OCI-LY7 (cell line): ENCODE measurements at regions not wholly inside any gene's neighbourhood (a gene's known extent, or its start where the extent isn't known, plus 50 kb on each side); places are given as distances from the start of the nearest gene placed in this dataset.

Source experiments
- BruUV-seq: library from RNA; stranded (reverse); fragments of 400-500 nt; replicated peaks from 2 replicates; lab custom pipeline; 2021; lab: Mats Ljungman, UMichigan
- CTCF ChIA-PET: fragments of 300-600 bp; sonication (Branson Sonifier 250); formaldehyde crosslinking; loops from one replicate; lab custom pipeline; 2022; ENCODE audit warnings: antibody characterized with exemption; ENCODE audit not compliant: unreplicated experiment; lab: Charles Lee
- POLR2A ChIA-PET: fragments of 300-600 bp; sonication (Branson Sonifier 250); formaldehyde crosslinking; loops from one replicate; lab custom pipeline; 2022; ENCODE audit warnings: antibody characterized with exemption; lab: Charles Lee
- DNase-seq: peaks from one replicate; pipeline ENCODE4 v3.0.0-alpha.2; 2015; ENCODE audit warnings: low spot score
- H2AFZ ChIP-seq: fragments of 200-600 bp; sonication (generic), shearing (Covaris generic); 2 replicates; pipeline ENCODE4 v1.6.1; 2014; ENCODE audit warnings: mild to moderate bottlenecking, antibody characterized with exemption, low read length, moderate library complexity
- H3K27ac ChIP-seq: fragments of 200-600 bp; sonication (generic); 2 replicates; pipeline ENCODE4 v1.5.1; 2014; ENCODE audit warnings: mixed run types, low read depth, mild to moderate bottlenecking, moderate library complexity, low read length, inconsistent platforms; ENCODE audit not compliant: poor library complexity, severe bottlenecking
- H3K36me3 ChIP-seq: fragments of 200-600 bp; sonication (generic); 2 replicates; pipeline ENCODE4 v1.6.1; 2014; ENCODE audit warnings: mild to moderate bottlenecking, antibody characterized with exemption, low read length, moderate library complexity, mixed read lengths; ENCODE audit not compliant: insufficient read depth
- H3K4me1 ChIP-seq: fragments of 200-600 bp; sonication (generic); 2 replicates; pipeline ENCODE4 v1.5.1; 2014; ENCODE audit warnings: mild to moderate bottlenecking, low read length; ENCODE audit not compliant: insufficient read depth, poor library complexity, severe bottlenecking
- H3K4me2 ChIP-seq: fragments of 200-600 bp; sonication (generic); 2 replicates; pipeline ENCODE4 v1.6.1; 2014; ENCODE audit warnings: mild to moderate bottlenecking, low read length
- H3K4me3 ChIP-seq: fragments of 200-600 bp; sonication (generic); 2 replicates; pipeline ENCODE4 v1.5.1; 2014; ENCODE audit warnings: mild to moderate bottlenecking, low read depth, low read length; ENCODE audit not compliant: poor library complexity, severe bottlenecking
- H3K79me2 ChIP-seq: fragments of 200-600 bp; sonication (generic); 2 replicates; pipeline ENCODE4 v1.6.1; 2016; ENCODE audit warnings: low read depth, mild to moderate bottlenecking, low read length, moderate library complexity, mixed read lengths; ENCODE audit not compliant: insufficient read depth
- H3K9me2 ChIP-seq: fragments of 200-600 bp; sonication (generic); 2 replicates; pipeline ENCODE4 v1.6.1; 2016; ENCODE audit warnings: mild to moderate bottlenecking, low read length, mixed read lengths; ENCODE audit not compliant: insufficient read depth
- H3K9me3 ChIP-seq: fragments of 200-600 bp; sonication (generic); 2 replicates; pipeline ENCODE4 v1.6.1; 2014; ENCODE audit warnings: mild to moderate bottlenecking, mixed run types, low read length, mixed read lengths
- H4K20me1 ChIP-seq: fragments of 200-600 bp; sonication (generic); 2 replicates; pipeline ENCODE4 v1.6.1; 2014; ENCODE audit warnings: mild to moderate bottlenecking, antibody characterized with exemption, low read length, moderate library complexity, mixed read lengths; ENCODE audit not compliant: insufficient read depth
- EZH2phosphoT487 ChIP-seq: fragments of 200-600 bp; sonication (generic); IDR thresholded peaks from 2 replicates; pipeline ENCODE4 v1.6.1; 2018; ENCODE audit warnings: low read depth, borderline replicate concordance, mild to moderate bottlenecking, mixed run types, antibody characterized with exemption, low read length, moderate library complexity, mixed read lengths
- intact Hi-C: fragments of 100-400 bp; cut with micrococcal nuclease; formaldehyde crosslinking; loops from one replicate; pipeline ENCODE4 v1.10.0; 2022; ENCODE audit not compliant: unreplicated experiment
- TF ChIP-seq, protein P1 (sequence below): fragments of 200-600 bp; sonication (generic); conservative IDR thresholded peaks from 2 replicates; pipeline ENCODE4 v1.5.1; 2014; ENCODE audit warnings: mild to moderate bottlenecking, antibody characterized with exemption, low read length, moderate library complexity, mixed read lengths

DNA sequence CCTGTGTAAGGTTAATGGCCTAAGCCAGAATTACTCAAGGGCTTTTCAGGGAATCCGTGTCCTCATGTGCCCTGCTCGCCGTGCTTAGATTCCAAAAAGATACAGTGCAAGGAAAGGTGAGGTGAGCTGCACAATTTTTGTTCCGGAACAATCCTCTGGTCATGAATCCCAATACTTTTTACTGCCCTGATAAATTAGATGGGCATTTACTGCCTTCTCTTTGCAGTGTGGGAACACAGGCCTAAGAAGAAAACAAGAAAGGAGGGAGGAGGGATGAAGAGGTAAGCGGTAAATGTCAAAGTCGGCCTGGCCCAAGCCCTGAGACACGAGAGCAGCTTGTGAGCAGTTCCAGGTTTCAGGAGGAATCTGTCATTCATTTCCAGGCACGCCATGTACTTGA is 390.9 kb upstream of the SULF2 start:
- intact Hi-C loops = no loop called here
- TF ChIP-seq EZH2phosphoT487 = no peak
- TF ChIP-seq, protein P1, sequence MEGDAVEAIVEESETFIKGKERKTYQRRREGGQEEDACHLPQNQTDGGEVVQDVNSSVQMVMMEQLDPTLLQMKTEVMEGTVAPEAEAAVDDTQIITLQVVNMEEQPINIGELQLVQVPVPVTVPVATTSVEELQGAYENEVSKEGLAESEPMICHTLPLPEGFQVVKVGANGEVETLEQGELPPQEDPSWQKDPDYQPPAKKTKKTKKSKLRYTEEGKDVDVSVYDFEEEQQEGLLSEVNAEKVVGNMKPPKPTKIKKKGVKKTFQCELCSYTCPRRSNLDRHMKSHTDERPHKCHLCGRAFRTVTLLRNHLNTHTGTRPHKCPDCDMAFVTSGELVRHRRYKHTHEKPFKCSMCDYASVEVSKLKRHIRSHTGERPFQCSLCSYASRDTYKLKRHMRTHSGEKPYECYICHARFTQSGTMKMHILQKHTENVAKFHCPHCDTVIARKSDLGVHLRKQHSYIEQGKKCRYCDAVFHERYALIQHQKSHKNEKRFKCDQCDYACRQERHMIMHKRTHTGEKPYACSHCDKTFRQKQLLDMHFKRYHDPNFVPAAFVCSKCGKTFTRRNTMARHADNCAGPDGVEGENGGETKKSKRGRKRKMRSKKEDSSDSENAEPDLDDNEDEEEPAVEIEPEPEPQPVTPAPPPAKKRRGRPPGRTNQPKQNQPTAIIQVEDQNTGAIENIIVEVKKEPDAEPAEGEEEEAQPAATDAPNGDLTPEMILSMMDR = no peak

DNA sequence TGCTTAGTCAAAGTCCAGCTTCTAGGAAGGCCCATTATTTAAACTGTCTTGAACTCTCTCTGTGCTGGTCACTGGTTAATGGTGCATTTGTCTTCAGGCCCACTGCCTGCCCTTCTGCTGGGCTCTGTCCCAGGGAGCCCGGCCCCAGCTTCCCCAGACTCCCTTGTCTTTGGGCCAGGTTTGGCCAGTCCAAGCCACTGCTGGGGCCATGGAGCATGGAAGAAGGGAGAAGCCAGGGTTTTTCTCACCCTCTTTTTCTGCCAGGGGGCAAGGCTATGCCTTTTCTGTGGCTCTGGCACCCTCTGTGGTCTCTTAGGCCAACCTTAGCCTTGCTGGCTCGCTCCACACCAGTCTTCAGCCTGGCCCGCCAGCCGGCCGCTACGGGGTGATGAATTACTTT is 390.0 kb upstream of the SULF2 start:
- Histone ChIP-seq H3K36me3 (no peaks in the 10 kb centered on the region), H3K4me3 (no peak overlapping the region), H3K9me3 (no peaks in the 10 kb centered on the region), H3K4me1 (no peaks in the 10 kb centered on the region), H3K27ac (no peak overlapping the region), H3K9me2 (no peaks in the 10 kb centered on the region), H2AFZ (no peak overlapping the region), H3K79me2 (no peaks in the 10 kb centered on the region), H4K20me1 (no peaks in the 10 kb centered on the region), H3K4me2 (no peak overlapping the region)
- TF ChIP-seq EZH2phosphoT487 = no peak
- TF ChIP-seq, protein P1 = no peak
- DNase-seq = no peak
- ChIA-PET POLR2A (interaction anchor here (0.6 kb wide), 1 partner anchor 1500 kb away, joined by 3 read pairs; no protein-coding TSS in a partner anchor), CTCF (no interaction called here)
- BruUV-seq = no TSS peak
- intact Hi-C loops = no loop called here

More for the DNA sequence above, 390.9 kb upstream of the SULF2 start:
- Histone ChIP-seq H3K4me2 (no peak overlapping the region), H3K27ac (no peak overlapping the region), H2AFZ (no peak overlapping the region), H3K4me1 (no peaks in the 10 kb centered on the region), H3K79me2 (no peaks in the 10 kb centered on the region), H3K9me3 (no peaks in the 10 kb centered on the region), H3K36me3 (no peaks in the 10 kb centered on the region), H3K4me3 (no peak overlapping the region), H3K9me2 (no peaks in the 10 kb centered on the region), H4K20me1 (no peaks in the 10 kb centered on the region)
- ChIA-PET POLR2A (no interaction called here), CTCF (no interaction called here)
- no TSS peak for BruUV-seq
- no peak for DNase-seq

DNA sequence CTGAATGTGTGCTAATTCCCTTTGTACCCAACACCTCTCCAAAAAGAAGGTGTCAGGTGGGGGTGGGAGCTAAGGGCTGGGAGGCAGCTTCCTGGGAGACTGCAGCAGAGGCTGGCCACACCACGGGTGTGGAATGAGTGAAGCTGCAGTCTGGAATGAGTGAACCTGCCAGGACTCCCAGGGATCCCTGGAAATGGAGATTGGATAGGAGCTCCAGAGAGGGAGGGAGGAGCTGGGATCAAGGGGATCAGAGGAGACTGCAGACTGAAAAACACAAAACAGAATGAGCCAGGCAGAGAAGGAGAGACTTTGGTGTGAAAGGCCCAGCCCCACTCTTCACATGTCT is 387.0 kb upstream of the SULF2 start:
- H3K9me3 ChIP-seq = no peaks in the 10 kb centered on the region
- intact Hi-C loops = no loop called here
- ChIA-PET POLR2A (no interaction called here), CTCF (interaction anchor here (0.7 kb wide), 1 partner anchor 18 kb away, joined by 7 read pairs; no protein-coding TSS in a partner anchor)
- TF ChIP-seq EZH2phosphoT487 = no peak
- TF ChIP-seq, protein P1 = no peak
- H3K79me2 ChIP-seq = no peaks in the 10 kb centered on the region
- H4K20me1 ChIP-seq = no peaks in the 10 kb centered on the region
- H3K4me3 ChIP-seq = no peak overlapping the region
- no peak for DNase-seq
- no TSS peak for BruUV-seq
- H3K4me2 ChIP-seq = no peak overlapping the region
- no peak overlapping the region for H2AFZ ChIP-seq
- no peak overlapping the region for H3K27ac ChIP-seq
- H3K36me3 ChIP-seq = no peaks in the 10 kb centered on the region
- H3K9me2 ChIP-seq = no peaks in the 10 kb centered on the region
- no peaks in the 10 kb centered on the region for H3K4me1 ChIP-seq
